ENCODE measurements at regions not wholly inside any gene's neighbourhood (a gene's known extent, or its start where the extent isn't known, plus 50 kb on each side); places are given as distances from the start of the nearest gene placed in this dataset.
"Not testable (repeated sequence)": the region's sequence is repeated elsewhere in the genome, so short reads cannot be mapped to it uniquely, and the experiment has no call there.

DNA sequence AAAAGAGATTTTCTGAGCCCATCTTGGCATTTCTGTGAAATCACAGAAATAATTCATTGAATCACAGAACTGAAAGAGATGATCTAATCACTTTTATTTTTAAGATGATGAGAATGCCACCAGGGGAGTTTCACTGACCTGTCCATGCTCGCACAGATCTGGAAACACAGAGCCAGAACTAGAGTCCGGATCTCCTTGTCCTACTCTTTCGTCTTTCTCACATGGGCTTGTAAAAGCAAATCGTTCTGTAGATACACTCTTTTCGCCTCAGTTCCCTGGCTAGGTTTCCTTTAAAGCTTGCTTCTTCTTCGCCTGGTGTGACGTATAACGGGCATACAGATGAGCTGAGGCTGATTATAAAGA, 122.5 kb upstream of the SPRED1 start:
- Histone ChIP-seq H3K4me1 (ENCODE audit: insufficient read depth) (peaks cover 18% of the 10 kb centered on the region), H4K20me1 (ENCODE audit: insufficient read depth, poor library complexity, severe bottlenecking) (no peaks in the 10 kb centered on the region), H3K27ac (peak overlapping the region; percentile 85), H3K36me3 (replicated peaks; ENCODE audit: insufficient read depth, low read depth) (no peaks in the 10 kb centered on the region), H3K4me3 (no peak overlapping the region), H3K27me3 (no peaks in the 10 kb centered on the region), H3K9me2 (replicated peaks; ENCODE audit: insufficient read depth) (no peaks in the 10 kb centered on the region), H2AFZ (no peak overlapping the region), H3K9me3 (ENCODE audit: low read depth) (no peaks in the 10 kb centered on the region), H3K4me2 (peak overlapping the region; percentile 59), H3K79me2 (no peaks in the 10 kb centered on the region)
- 59% methylated on average over 8 of the region's 8 CpGs for WGBS (ENCODE audit: low lambda C conversion rate, missing lambda C conversion rate)
- DNase-seq (ENCODE audit: low spot score) = no peak
- TF ChIP-seq, protein P1, sequence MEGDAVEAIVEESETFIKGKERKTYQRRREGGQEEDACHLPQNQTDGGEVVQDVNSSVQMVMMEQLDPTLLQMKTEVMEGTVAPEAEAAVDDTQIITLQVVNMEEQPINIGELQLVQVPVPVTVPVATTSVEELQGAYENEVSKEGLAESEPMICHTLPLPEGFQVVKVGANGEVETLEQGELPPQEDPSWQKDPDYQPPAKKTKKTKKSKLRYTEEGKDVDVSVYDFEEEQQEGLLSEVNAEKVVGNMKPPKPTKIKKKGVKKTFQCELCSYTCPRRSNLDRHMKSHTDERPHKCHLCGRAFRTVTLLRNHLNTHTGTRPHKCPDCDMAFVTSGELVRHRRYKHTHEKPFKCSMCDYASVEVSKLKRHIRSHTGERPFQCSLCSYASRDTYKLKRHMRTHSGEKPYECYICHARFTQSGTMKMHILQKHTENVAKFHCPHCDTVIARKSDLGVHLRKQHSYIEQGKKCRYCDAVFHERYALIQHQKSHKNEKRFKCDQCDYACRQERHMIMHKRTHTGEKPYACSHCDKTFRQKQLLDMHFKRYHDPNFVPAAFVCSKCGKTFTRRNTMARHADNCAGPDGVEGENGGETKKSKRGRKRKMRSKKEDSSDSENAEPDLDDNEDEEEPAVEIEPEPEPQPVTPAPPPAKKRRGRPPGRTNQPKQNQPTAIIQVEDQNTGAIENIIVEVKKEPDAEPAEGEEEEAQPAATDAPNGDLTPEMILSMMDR (IDR thresholded peaks at IDR 0.05; ENCODE audit: poor library complexity) = no peak
- TF ChIP-seq EZH2phosphoT487 (IDR thresholded peaks at IDR 0.05; ENCODE audit: low read depth, severe bottlenecking, unreplicated experiment) = no peak
- TF ChIP-seq EZH2 (IDR thresholded peaks at IDR 0.05; ENCODE audit: borderline replicate concordance) = no peak

DNA sequence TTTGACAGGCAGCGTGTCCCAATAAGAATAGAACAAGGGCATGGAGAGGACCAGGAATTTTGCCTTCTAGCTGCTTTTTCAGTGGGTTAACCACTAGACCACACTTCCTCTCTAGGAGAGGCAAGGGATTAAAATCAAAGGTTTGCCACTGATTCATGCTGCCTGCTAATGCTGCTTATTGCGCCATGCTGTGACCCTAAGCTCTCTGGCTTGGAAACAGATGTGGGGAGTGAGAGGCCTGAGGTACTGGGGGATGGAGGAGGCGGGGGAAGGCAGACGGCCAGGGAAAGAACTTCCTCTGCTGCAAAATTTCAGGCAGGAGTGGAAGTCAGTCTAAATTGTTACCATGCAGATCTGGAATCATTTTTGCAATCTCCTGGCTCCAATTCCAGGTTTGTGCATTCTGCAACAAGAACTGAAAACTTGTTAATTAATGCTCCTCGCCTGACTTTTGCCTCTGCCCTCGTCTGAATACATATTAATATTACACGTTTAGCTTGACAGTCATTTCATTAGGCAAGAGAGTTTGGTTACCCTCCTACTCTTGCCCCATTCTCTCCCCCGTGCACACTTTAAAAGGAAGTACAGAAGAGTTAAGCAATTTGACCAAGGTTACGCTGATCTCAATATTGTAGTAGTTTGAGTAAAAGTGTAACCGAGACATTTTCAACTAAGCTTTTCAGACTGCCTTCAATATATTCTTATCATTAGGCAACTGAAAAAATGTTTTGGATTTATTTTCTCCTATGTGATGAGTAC, 121.7 kb upstream of the SPRED1 start:
- H3K9me3 ChIP-seq (ENCODE audit: low read depth) = no peaks in the 10 kb centered on the region
- H3K4me2 ChIP-seq = peak overlapping the region; percentile 60
- no peaks in the 10 kb centered on the region for H3K27me3 ChIP-seq
- WGBS (ENCODE audit: low lambda C conversion rate, missing lambda C conversion rate) = 55% methylated on average over 10 of the region's 10 CpGs
- H3K27ac ChIP-seq = peak overlapping the region; percentile 85
- DNase-seq (ENCODE audit: low spot score) = peak; percentile 74
- peaks cover 18% of the 10 kb centered on the region for H3K4me1 ChIP-seq (ENCODE audit: insufficient read depth)
- no peaks in the 10 kb centered on the region for H4K20me1 ChIP-seq (ENCODE audit: insufficient read depth, poor library complexity, severe bottlenecking)
- TF ChIP-seq, protein P1 (IDR thresholded peaks at IDR 0.05; ENCODE audit: poor library complexity) = no peak
- TF ChIP-seq EZH2 (IDR thresholded peaks at IDR 0.05; ENCODE audit: borderline replicate concordance) (no peak), EZH2phosphoT487 (IDR thresholded peaks at IDR 0.05; ENCODE audit: low read depth, severe bottlenecking, unreplicated experiment) (no peak)
- no peak overlapping the region for H3K4me3 ChIP-seq
- H3K9me2 ChIP-seq (replicated peaks; ENCODE audit: insufficient read depth) = no peaks in the 10 kb centered on the region
- no peaks in the 10 kb centered on the region for H3K36me3 ChIP-seq (replicated peaks; ENCODE audit: insufficient read depth, low read depth)
- no peak overlapping the region for H2AFZ ChIP-seq
- no peaks in the 10 kb centered on the region for H3K79me2 ChIP-seq

DNA sequence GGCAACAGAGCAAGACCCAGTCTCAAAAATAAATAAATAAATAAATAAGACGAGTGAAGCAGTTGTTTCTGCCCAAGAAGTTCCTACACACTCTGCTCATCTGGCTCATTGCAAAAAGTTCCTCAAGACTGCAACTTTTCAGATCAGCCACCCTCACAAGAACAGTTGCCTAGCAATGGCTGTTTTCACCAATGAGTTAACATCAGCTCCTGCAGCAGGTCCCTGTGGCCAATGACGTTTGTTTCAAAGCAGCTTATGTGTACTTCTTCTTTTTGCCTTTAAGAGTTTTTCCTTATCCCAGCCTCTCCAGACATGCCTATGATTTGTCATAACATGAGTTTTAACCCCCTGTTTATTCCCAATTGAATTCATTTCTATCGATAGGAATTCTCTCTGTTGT, 118.4 kb upstream of the SPRED1 start:
- 52% methylated on average over 3 of the region's 3 CpGs for WGBS (ENCODE audit: low lambda C conversion rate, missing lambda C conversion rate)
- H3K79me2 ChIP-seq = no peaks in the 10 kb centered on the region

DNA sequence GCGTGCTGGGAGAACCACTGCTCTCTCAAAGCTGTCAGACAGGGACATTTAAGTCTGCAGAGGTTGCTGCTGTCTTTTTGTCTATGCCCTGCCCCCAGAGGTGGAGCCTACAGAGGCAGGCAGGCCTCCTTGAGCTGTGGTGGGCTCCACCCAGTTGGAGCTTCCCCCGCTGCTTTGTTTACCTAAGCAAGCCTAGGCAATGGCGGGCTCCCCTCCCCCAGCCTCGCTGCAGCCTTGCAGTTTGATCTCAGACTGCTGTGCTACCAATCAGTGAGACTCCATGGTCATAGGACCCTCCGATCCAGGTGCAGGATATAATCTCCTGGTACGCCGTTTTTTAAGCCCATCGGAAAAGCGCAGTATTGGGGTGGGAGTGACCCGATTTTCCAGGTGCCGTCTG, 110.4 kb upstream of the SPRED1 start:
- not testable (repeated sequence) for H4K20me1 ChIP-seq (ENCODE audit: insufficient read depth, poor library complexity, severe bottlenecking); H2AFZ ChIP-seq; H3K4me3 ChIP-seq; H3K36me3 ChIP-seq (replicated peaks; ENCODE audit: insufficient read depth, low read depth); DNase-seq (ENCODE audit: low spot score); H3K4me1 ChIP-seq (ENCODE audit: insufficient read depth); H3K9me3 ChIP-seq (ENCODE audit: low read depth); H3K79me2 ChIP-seq; H3K27me3 ChIP-seq; H3K27ac ChIP-seq; H3K9me2 ChIP-seq (replicated peaks; ENCODE audit: insufficient read depth); H3K4me2 ChIP-seq
- 93% methylated on average over 11 of the region's 11 CpGs for WGBS (ENCODE audit: low lambda C conversion rate, missing lambda C conversion rate)

More for the DNA sequence above, 118.4 kb upstream of the SPRED1 start:
- no peaks in the 10 kb centered on the region for H3K9me2 ChIP-seq (replicated peaks; ENCODE audit: insufficient read depth)
- TF ChIP-seq EZH2phosphoT487 (IDR thresholded peaks at IDR 0.05; ENCODE audit: low read depth, severe bottlenecking, unreplicated experiment) (no peak), EZH2 (IDR thresholded peaks at IDR 0.05; ENCODE audit: borderline replicate concordance) (no peak)
- TF ChIP-seq, protein P1 (IDR thresholded peaks at IDR 0.05; ENCODE audit: poor library complexity) = no peak
- no peak overlapping the region for H2AFZ ChIP-seq
- H3K27me3 ChIP-seq = no peaks in the 10 kb centered on the region
- peak; percentile 10 for DNase-seq (ENCODE audit: low spot score)
- H3K27ac ChIP-seq = no peak overlapping the region
- H3K4me3 ChIP-seq = no peak overlapping the region
- no peaks in the 10 kb centered on the region for H3K36me3 ChIP-seq (replicated peaks; ENCODE audit: insufficient read depth, low read depth)
- no peaks in the 10 kb centered on the region for H3K9me3 ChIP-seq (ENCODE audit: low read depth)
- no peaks in the 10 kb centered on the region for H4K20me1 ChIP-seq (ENCODE audit: insufficient read depth, poor library complexity, severe bottlenecking)
- peaks cover 6% of the 10 kb centered on the region for H3K4me1 ChIP-seq (ENCODE audit: insufficient read depth)
- no peak overlapping the region for H3K4me2 ChIP-seq
